ENCODE measurements at regions not wholly inside any gene's neighbourhood (a gene's known extent, or its start where the extent isn't known, plus 50 kb on each side); places are given as distances from the start of the nearest gene placed in this dataset.

- DNase-seq (no peak), FAIRE-seq (no peak), ATAC-seq (no peak)
- intact Hi-C loops (cut with DNase I): no loop called here
- 53 to 66% methylated on average over 2 of the region's 2 CpGs for WGBS, 2 donors
- Histone ChIP-seq H3K4me1 (peaks cover 0 to 5% (median 3%) of the 10 kb centered on the region in 3 donors), H3K27ac (no peak overlapping the region), H3K27me3 (no peaks in the 10 kb centered on the region), H3K9me3 (no peaks in the 10 kb centered on the region), H3K36me3 (no peaks in the 10 kb centered on the region), H3K4me3 (no peak overlapping the region)
- TF ChIP-seq CTCF (IDR thresholded peaks at IDR 0.05): no peak
These were observed 81.3 kb upstream of the DYNAP start for GRCh38 chr18:54509793-54510192.

- FAIRE-seq (peak; percentile 65), ATAC-seq (no peak), DNase-seq (no peak)
- Histone ChIP-seq H3K27me3 (no peaks in the 10 kb centered on the region), H3K36me3 (no peaks in the 10 kb centered on the region), H3K27ac (no peak overlapping the region), H3K4me1 (peaks cover 0 to 9% (median 4%) of the 10 kb centered on the region in 3 donors), H3K9me3 (no peaks in the 10 kb centered on the region), H3K4me3 (no peak overlapping the region)
- WGBS, 2 donors: 65 to 73% methylated on average over 2 of the region's 2 CpGs
- TF ChIP-seq CTCF (IDR thresholded peaks at IDR 0.05): no peak
- intact Hi-C loops (cut with DNase I): no loop called here
These were observed 75.9 kb upstream of the DYNAP start for GRCh38 chr18:54515149-54515548.

GRCh38 chr18:54517521-54517920, 73.5 kb upstream of the DYNAP start:
- FAIRE-seq (no peak), DNase-seq (no peak), ATAC-seq (no peak)
- Histone ChIP-seq H3K27ac (no peak overlapping the region), H3K9me3 (no peaks in the 10 kb centered on the region), H3K4me3 (no peak overlapping the region), H3K27me3 (no peaks in the 10 kb centered on the region), H3K4me1 (peaks cover 4 to 9% (median 5%) of the 10 kb centered on the region in 3 donors), H3K36me3 (no peaks in the 10 kb centered on the region)
- 94 to 95% methylated on average over 5 of the region's 5 CpGs for WGBS, 2 donors
- TF ChIP-seq CTCF (IDR thresholded peaks at IDR 0.05): no peak
- intact Hi-C loops (cut with DNase I): no loop called here

- H3K4me3 ChIP-seq: no peak overlapping the region
- peaks cover 0 to 19% (median 6%) of the 10 kb centered on the region in 3 donors for H3K4me1 ChIP-seq
- 76 to 84% methylated on average over 1 of the region's 1 CpG for WGBS, 2 donors
- H3K36me3 ChIP-seq: no peaks in the 10 kb centered on the region
- no peak overlapping the region for H3K27ac ChIP-seq
- DNase-seq (no peak), FAIRE-seq (no peak), ATAC-seq (no peak)
- H3K9me3 ChIP-seq: no peaks in the 10 kb centered on the region
- intact Hi-C loops (cut with DNase I): loop anchor here in 1 of 3 donors (10.0 kb wide), 1 partner anchor 297 kb away; the partner anchor contains the start of gene MBD2
- no peaks in the 10 kb centered on the region for H3K27me3 ChIP-seq
- no peak for TF ChIP-seq CTCF (IDR thresholded peaks at IDR 0.05)
These were observed 69.2 kb upstream of the DYNAP start for GRCh38 chr18:54521846-54522245.

GRCh38 chr18:54528942-54529376, 62.1 kb upstream of the DYNAP start:
- no peak for TF ChIP-seq CTCF (IDR thresholded peaks at IDR 0.05)
- Histone ChIP-seq H3K9me3 (no peaks in the 10 kb centered on the region), H3K27me3 (no peaks in the 10 kb centered on the region), H3K4me1 (peaks cover 0 to 6% (median 5%) of the 10 kb centered on the region in 3 donors), H3K27ac (no peak overlapping the region), H3K4me3 (no peak overlapping the region), H3K36me3 (no peaks in the 10 kb centered on the region)
- FAIRE-seq (no peak), DNase-seq (no peak), ATAC-seq (no peak)
- intact Hi-C loops (cut with DNase I): loop anchor here in 1 of 3 donors (10.0 kb wide), 1 partner anchor 304 kb away; the partner anchor contains the start of gene MBD2
- WGBS, 2 donors: 55 to 57% methylated on average over 1 of the region's 1 CpG

All from pancreas (tissue), 10 donors.